ENCODE measurements at regions not wholly inside any gene's neighbourhood (a gene's known extent, or its start where the extent isn't known, plus 50 kb on each side); places are given as distances from the start of the nearest gene placed in this dataset.

DNA sequence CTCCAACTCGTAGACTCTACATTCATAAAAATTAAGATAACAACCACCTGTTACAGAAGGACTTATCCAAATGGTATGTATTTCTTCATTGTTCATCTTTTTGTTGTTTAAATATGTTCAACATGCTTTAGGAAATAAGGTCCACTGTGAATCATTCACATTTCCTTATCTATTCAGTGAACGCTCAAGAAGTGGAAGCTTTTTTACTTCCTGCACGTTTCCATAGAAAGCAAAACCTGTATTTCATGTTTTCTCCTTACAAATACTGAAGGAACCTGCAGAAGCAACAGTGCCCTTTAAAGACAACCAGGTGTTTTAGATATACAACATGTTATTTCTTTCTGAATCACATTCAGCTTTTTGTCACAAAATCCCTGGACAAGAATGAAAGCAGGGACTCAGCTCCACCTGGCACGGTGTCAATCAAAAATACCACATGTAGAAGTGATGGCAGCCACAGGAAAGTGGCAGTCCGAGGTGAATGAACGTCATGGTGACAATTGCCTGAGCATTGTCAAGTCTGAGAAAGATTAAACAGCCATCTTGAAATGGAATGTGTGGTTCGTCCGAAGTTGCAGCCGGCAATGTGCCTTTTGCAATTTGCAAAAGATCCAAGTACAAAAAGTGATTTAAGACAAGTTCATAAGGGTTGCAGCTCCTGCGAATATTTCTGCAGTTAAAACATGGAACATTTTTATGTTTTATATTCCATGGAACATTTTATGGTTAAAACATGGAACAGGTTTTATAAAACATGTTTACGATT lies 66.7 kb upstream of the RIPOR2 start:
- TF ChIP-seq CTCF (IDR thresholded peaks at IDR 0.05) = no peak
- TF ChIP-seq POLR2A (IDR thresholded peaks at IDR 0.05) = no peak
- TF ChIP-seq EP300 (IDR thresholded peaks at IDR 0.05) = no peak
